HG02678 (cell line): ENCODE measurements at regions not wholly inside any gene's neighbourhood (a gene's known extent, or its start where the extent isn't known, plus 50 kb on each side); places are given as distances from the start of the nearest gene placed in this dataset.

Experiments
- ATAC-seq: cut with Tn5 transposase; IDR thresholded peaks from one replicate; pipeline ENCODE4 v1.9.1; 2021; ENCODE audit warnings: mild to moderate bottlenecking, moderate library complexity; ENCODE audit not compliant: unreplicated experiment

GRCh38 chr11:80837051-80837450 is 1396.2 kb upstream of the TENM4 start:
- ATAC-seq: no peak

GRCh38 chr11:80831374-80831773 is 1390.5 kb upstream of the TENM4 start:
- no peak for ATAC-seq

- ATAC-seq: no peak
Observed at GRCh38 chr11:80827781-80828180, 1387.0 kb upstream of the TENM4 start.

- ATAC-seq: no peak
Observed at GRCh38 chr11:80826808-80827207, 1386.0 kb upstream of the TENM4 start.

- no peak for ATAC-seq
Observed at GRCh38 chr11:80822308-80822707, 1381.5 kb upstream of the TENM4 start.

- ATAC-seq: no peak
Observed at GRCh38 chr11:80819271-80819670, 1378.4 kb upstream of the TENM4 start.

GRCh38 chr11:80816966-80817365 is 1376.1 kb upstream of the TENM4 start:
- ATAC-seq: peak; percentile 39

- peak; percentile 31 for ATAC-seq
Observed at GRCh38 chr11:80816454-80816847, 1375.6 kb upstream of the TENM4 start.

- ATAC-seq: peak; percentile 85
Observed at GRCh38 chr11:80815752-80816453, 1375.1 kb upstream of the TENM4 start.

GRCh38 chr11:80814813-80815212 is 1374.0 kb upstream of the TENM4 start:
- no peak for ATAC-seq

- no peak for ATAC-seq
Observed at GRCh38 chr11:80810695-80811094, 1369.9 kb upstream of the TENM4 start.

- ATAC-seq: no peak
Observed at GRCh38 chr11:80798174-80798573, 1357.3 kb upstream of the TENM4 start.

- ATAC-seq: no peak
Observed at GRCh38 chr11:80783561-80783960, 1342.7 kb upstream of the TENM4 start.

- no peak for ATAC-seq
Observed at GRCh38 chr11:80782135-80782885, 1341.5 kb upstream of the TENM4 start.

- no peak for ATAC-seq
Observed at GRCh38 chr11:80779905-80780605, 1339.2 kb upstream of the TENM4 start.

GRCh38 chr11:80778941-80779340 is 1338.1 kb upstream of the TENM4 start:
- ATAC-seq: no peak

GRCh38 chr11:80778432-80778831 is 1337.6 kb upstream of the TENM4 start:
- no peak for ATAC-seq

- no peak for ATAC-seq
Observed at GRCh38 chr11:80773919-80774318, 1333.1 kb upstream of the TENM4 start.

- no peak for ATAC-seq
Observed at GRCh38 chr11:80771017-80771416, 1330.2 kb upstream of the TENM4 start.

GRCh38 chr11:80758787-80759186 is 1318.0 kb upstream of the TENM4 start:
- ATAC-seq: no peak

GRCh38 chr11:80748207-80748925 is 1307.5 kb upstream of the TENM4 start:
- no peak for ATAC-seq
